Endothelial cell of umbilical vein (primary cell): ENCODE measurements at regions not wholly inside any gene's neighbourhood (a gene's known extent, or its start where the extent isn't known, plus 50 kb on each side); places are given as distances from the start of the nearest gene placed in this dataset.

ENCODE experiments used
- BruUV-seq: library from RNA; stranded (reverse); fragments of 400-500 nt; replicated peaks from 2 replicates; lab custom pipeline; 2021; lab: Mats Ljungman, UMichigan
- CTCF ChIA-PET: fragments of 300-600, 350-600 bp; sonication (Branson Sonifier 250); formaldehyde crosslinking; loops from one replicate; lab custom pipeline; 2021; ENCODE audit warnings: antibody characterized with exemption, inconsistent platforms; lab: Charles Lee
- POLR2A ChIA-PET: fragments of 300-600, 350-600 bp; sonication (Branson Sonifier 250); formaldehyde crosslinking; loops from one replicate; lab custom pipeline; 2021; ENCODE audit warnings: antibody characterized with exemption, inconsistent platforms; lab: Charles Lee
- DNase-seq: peaks from one replicate; pipeline ENCODE4 v3.0.0-alpha.2; 2011; ENCODE audit warnings: low read depth, low spot score
- FAIRE-seq: peaks from 2 replicates; lab custom pipeline; 2011; peaks lifted over from hg19 to GRCh38; lab: Jason Lieb, UNC
- H2AFZ ChIP-seq: 2 replicates; pipeline ENCODE4 v1.6.0; 2012; ENCODE audit warnings: low read depth, low read length, control low read depth, inconsistent platforms
- H3K27ac ChIP-seq: 2 replicates; pipeline ENCODE4 v1.5.1; 2011; ENCODE audit warnings: low read depth, mild to moderate bottlenecking, control low read depth, low read length, moderate library complexity; ENCODE audit not compliant: insufficient read depth
- H3K27me3 ChIP-seq, 2 experiments: 2 replicates each; pipeline versions ENCODE4 v1.6.0 to v1.6.1; 2011; ENCODE audit warnings: low read length in 2 of 2, mixed read lengths in 1 of 2; ENCODE audit not compliant: control insufficient read depth in 2 of 2, insufficient read depth in 2 of 2
- H3K36me3 ChIP-seq, 2 experiments: 2 replicates in 1 of 2; 3 replicates in 1 of 2; pipeline ENCODE4 v1.5.1; 2011; ENCODE audit warnings: low read length in 2 of 2, mild to moderate bottlenecking in 1 of 2, moderate library complexity in 1 of 2; ENCODE audit not compliant: control insufficient read depth in 2 of 2, insufficient read depth in 2 of 2; ENCODE audit errors: extremely low read depth in 1 of 2
- H3K4me1 ChIP-seq: 3 replicates; pipeline ENCODE4 v1.5.1; 2011; ENCODE audit warnings: mild to moderate bottlenecking, low read length; ENCODE audit not compliant: control insufficient read depth, insufficient read depth; ENCODE audit errors: extremely low read depth
- H3K4me2 ChIP-seq: 2 replicates; pipeline ENCODE4 v1.6.1; 2011; ENCODE audit warnings: low read length, control low read depth, mixed read lengths; ENCODE audit not compliant: insufficient read depth
- H3K4me3 ChIP-seq, 3 experiments: fragments of 200-600 bp in 1 of 3; sonication (generic), shearing (Covaris generic) in 1 of 3; replicated peaks in 1 of 3; 2 replicates each; pipeline ENCODE4 v1.5.1; 2011 to 2016; ENCODE audit warnings: control low read depth in 3 of 3, low read length in 3 of 3, mild to moderate bottlenecking in 2 of 3, inconsistent platforms in 1 of 3, low read depth in 1 of 3, moderate library complexity in 1 of 3; ENCODE audit not compliant: insufficient read depth in 1 of 3
- H3K79me2 ChIP-seq: 2 replicates; pipeline ENCODE4 v1.6.0; 2012; ENCODE audit warnings: low read length, inconsistent platforms; ENCODE audit not compliant: control insufficient read depth, insufficient read depth
- H3K9ac ChIP-seq: replicated peaks from 2 replicates; pipeline ENCODE3; 2011; ENCODE audit warnings: low read length, control low read depth; ENCODE audit not compliant: insufficient read depth; ENCODE audit errors: extremely low read depth
- H3K9me1 ChIP-seq: replicated peaks from 3 replicates; pipeline ENCODE4 v1.6.0; 2011; ENCODE audit warnings: mild to moderate bottlenecking, low read length; ENCODE audit not compliant: control insufficient read depth, insufficient read depth; ENCODE audit errors: extremely low read depth
- H3K9me3 ChIP-seq: replicated peaks from 2 replicates; pipeline ENCODE4 v1.5.1; 2012; ENCODE audit warnings: low read length, inconsistent platforms; ENCODE audit not compliant: control insufficient read depth, insufficient read depth
- H4K20me1 ChIP-seq: replicated peaks from 2 replicates; pipeline ENCODE3; 2011; ENCODE audit warnings: mild to moderate bottlenecking, low read length; ENCODE audit not compliant: control insufficient read depth, insufficient read depth; ENCODE audit errors: extremely low read depth
- EZH2 ChIP-seq: IDR thresholded peaks from 2 replicates; pipeline ENCODE4 v1.6.1; 2012; ENCODE audit warnings: borderline replicate concordance, low read depth, mild to moderate bottlenecking, moderate library complexity, low read length, inconsistent platforms; ENCODE audit not compliant: severe bottlenecking
- FOS ChIP-seq: IDR thresholded peaks from 2 replicates; pipeline ENCODE4 v1.6.1; 2011; ENCODE audit warnings: mild to moderate bottlenecking, low read length, moderate library complexity, borderline replicate concordance; ENCODE audit not compliant: insufficient read depth
- GATA2 ChIP-seq: IDR thresholded peaks from 2 replicates; pipeline ENCODE4 v1.7.0; 2011; ENCODE audit warnings: low read depth, mild to moderate bottlenecking, moderate library complexity, mixed read lengths, low read length; ENCODE audit not compliant: insufficient read length, insufficient read depth
- JUN ChIP-seq: IDR thresholded peaks from 2 replicates; pipeline ENCODE4 v1.6.1; 2011; ENCODE audit warnings: borderline replicate concordance, low read depth; ENCODE audit not compliant: insufficient read length, insufficient read depth
- MAX ChIP-seq: IDR thresholded peaks from 2 replicates; pipeline ENCODE4 v1.6.1; 2011; ENCODE audit not compliant: insufficient read depth, insufficient read length
- MYC ChIP-seq: IDR thresholded peaks from one replicate; pipeline ENCODE4 v1.6.1; 2011; ENCODE audit warnings: mild to moderate bottlenecking, low read depth, low read length
- POLR2A ChIP-seq: IDR thresholded peaks from 2 replicates; pipeline ENCODE4 v1.6.1; 2012; ENCODE audit warnings: low read depth, mild to moderate bottlenecking, control low read depth, low read length
- POLR2AphosphoS5 ChIP-seq: IDR thresholded peaks from 2 replicates; pipeline ENCODE4 v1.6.1; 2012; ENCODE audit warnings: low read depth, mild to moderate bottlenecking, control low read depth, low read length, moderate library complexity; ENCODE audit not compliant: insufficient read depth
- dilution Hi-C: fragments of 300-500 bp; cut with MboI; formaldehyde crosslinking; loops from one replicate; pipeline ENCODE4 v1.15.0; 2019; ENCODE audit warnings: low sequenced_read_pairs; ENCODE audit not compliant: extremely low pct_ligation_motif_present
- intact Hi-C: fragments of 100-400 bp; cut with micrococcal nuclease; formaldehyde crosslinking; loops from one replicate; pipeline ENCODE4 v1.10.0; 2022
- TF ChIP-seq, protein P1 (sequence below), 2 donors: IDR thresholded peaks; 1 replicate in 1 of 2; 2 replicates in 1 of 2; pipeline ENCODE4 v1.5.1; 2011; ENCODE audit warnings: low read length in 2 of 2, mild to moderate bottlenecking in 2 of 2, moderate library complexity in 2 of 2, control low read depth in 1 of 2, inconsistent platforms in 1 of 2, low read depth in 1 of 2; ENCODE audit not compliant: insufficient read depth in 1 of 2; ENCODE audit errors: extremely low read depth in 1 of 2

DNA sequence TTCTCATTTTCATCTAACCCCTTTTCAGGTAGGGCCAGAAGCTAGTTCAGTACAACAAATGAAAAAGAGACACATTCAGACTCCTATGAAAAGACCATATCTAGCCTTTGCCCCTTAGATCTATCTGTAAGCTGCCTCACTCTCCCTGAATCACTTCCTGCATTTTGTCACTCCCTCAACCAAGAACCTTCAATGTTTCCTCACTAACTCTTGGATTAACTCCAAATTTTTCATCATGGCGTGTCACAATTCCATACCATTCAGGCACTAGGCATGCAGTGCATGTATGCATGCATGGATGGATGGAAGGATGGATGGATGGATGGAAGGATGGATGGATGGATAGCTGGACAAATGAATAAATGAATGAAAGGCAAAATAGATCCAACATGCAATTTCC, 356.9 kb downstream of the TNS1 start:
- H3K27me3 ChIP-seq, result no peaks in the 10 kb centered on the region
- no peak for FAIRE-seq
- no peaks in the 10 kb centered on the region for H3K36me3 ChIP-seq
- no peaks in the 10 kb centered on the region for H3K79me2 ChIP-seq
- ChIA-PET CTCF (interaction anchor here (1.2 kb wide), 1 partner anchor 10 kb away, joined by 4 read pairs; no protein-coding TSS in a partner anchor), POLR2A (no interaction called here)
- no peaks in the 10 kb centered on the region for H4K20me1 ChIP-seq
- no peaks in the 10 kb centered on the region for H3K9me1 ChIP-seq
- no peaks in the 10 kb centered on the region for H3K4me1 ChIP-seq
- H3K4me2 ChIP-seq, result no peak overlapping the region
- H2AFZ ChIP-seq, result no peak overlapping the region
- no TSS peak for BruUV-seq
- DNase-seq, result no peak
- no peaks in the 10 kb centered on the region for H3K9me3 ChIP-seq
- dilution Hi-C loops, result no loop called here
- H3K27ac ChIP-seq, result no peak overlapping the region
- H3K9ac ChIP-seq, result no peak overlapping the region
- no peak for TF ChIP-seq POLR2A
- no peak for TF ChIP-seq JUN
- TF ChIP-seq GATA2, result no peak
- TF ChIP-seq EZH2, result no peak
- TF ChIP-seq, protein P1, sequence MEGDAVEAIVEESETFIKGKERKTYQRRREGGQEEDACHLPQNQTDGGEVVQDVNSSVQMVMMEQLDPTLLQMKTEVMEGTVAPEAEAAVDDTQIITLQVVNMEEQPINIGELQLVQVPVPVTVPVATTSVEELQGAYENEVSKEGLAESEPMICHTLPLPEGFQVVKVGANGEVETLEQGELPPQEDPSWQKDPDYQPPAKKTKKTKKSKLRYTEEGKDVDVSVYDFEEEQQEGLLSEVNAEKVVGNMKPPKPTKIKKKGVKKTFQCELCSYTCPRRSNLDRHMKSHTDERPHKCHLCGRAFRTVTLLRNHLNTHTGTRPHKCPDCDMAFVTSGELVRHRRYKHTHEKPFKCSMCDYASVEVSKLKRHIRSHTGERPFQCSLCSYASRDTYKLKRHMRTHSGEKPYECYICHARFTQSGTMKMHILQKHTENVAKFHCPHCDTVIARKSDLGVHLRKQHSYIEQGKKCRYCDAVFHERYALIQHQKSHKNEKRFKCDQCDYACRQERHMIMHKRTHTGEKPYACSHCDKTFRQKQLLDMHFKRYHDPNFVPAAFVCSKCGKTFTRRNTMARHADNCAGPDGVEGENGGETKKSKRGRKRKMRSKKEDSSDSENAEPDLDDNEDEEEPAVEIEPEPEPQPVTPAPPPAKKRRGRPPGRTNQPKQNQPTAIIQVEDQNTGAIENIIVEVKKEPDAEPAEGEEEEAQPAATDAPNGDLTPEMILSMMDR (IDR thresholded peaks at IDR 0.05; ENCODE audit: extremely low read depth in 1 of 2, insufficient read depth in 1 of 2, low read depth in 1 of 2, low read length in 2 of 2), result no peak
- TF ChIP-seq MYC, result no peak
- TF ChIP-seq FOS, result no peak
- TF ChIP-seq POLR2AphosphoS5, result no peak
- no peak for TF ChIP-seq MAX
- no peak overlapping the region for H3K4me3 ChIP-seq
- intact Hi-C loops, result no loop called here
